ENCODE measurements at regions not wholly inside any gene's neighbourhood (a gene's known extent, or its start where the extent isn't known, plus 50 kb on each side); places are given as distances from the start of the nearest gene placed in this dataset.
"Not testable (repeated sequence)": the region's sequence is repeated elsewhere in the genome, so short reads cannot be mapped to it uniquely, and the experiment has no call there.

DNA sequence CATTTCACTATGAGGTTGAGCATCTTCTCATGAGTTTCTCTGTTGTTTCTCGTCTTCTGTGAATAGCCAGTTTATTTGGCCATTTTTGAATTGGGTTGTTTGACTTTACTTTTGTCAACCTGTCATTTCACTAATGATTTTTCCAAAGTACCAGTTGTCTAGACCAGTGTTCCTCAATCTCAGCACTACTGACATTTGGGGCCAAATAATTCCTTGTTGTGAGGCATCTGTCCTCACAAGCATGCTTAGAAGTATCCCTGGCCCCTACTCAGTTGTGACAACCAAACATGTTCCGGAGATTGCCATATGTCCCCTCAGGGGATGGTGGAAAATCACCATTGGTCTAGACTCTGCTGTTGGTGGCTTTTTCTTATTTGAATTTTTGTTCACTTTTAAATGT is 87.7 kb upstream of the GNAZ start:
- TF ChIP-seq Cebpa-rat (IDR thresholded peaks at IDR 0.05) = no peak
- H3K4me1 ChIP-seq = no peaks in the 10 kb centered on the region
- no peak overlapping the region for H3K4me2 ChIP-seq
- H3K9ac ChIP-seq = no peak overlapping the region
- peaks cover 0 to 6% (median 0%) of the 10 kb centered on the region in 11 experiments; a peak in 2 of 22 replicates for H3K36me3 ChIP-seq
- no peaks in the 10 kb centered on the region for H4K20me1 ChIP-seq
- no peak overlapping the region for H3K4me3 ChIP-seq
- peaks cover 24 to 42% (median 39%) of the 10 kb centered on the region in 11 experiments for H3K9me3 ChIP-seq (replicated peaks in 1 of 11)
- H3K27ac ChIP-seq = no peak overlapping the region
- H3K27me3 ChIP-seq = no peaks in the 10 kb centered on the region

DNA sequence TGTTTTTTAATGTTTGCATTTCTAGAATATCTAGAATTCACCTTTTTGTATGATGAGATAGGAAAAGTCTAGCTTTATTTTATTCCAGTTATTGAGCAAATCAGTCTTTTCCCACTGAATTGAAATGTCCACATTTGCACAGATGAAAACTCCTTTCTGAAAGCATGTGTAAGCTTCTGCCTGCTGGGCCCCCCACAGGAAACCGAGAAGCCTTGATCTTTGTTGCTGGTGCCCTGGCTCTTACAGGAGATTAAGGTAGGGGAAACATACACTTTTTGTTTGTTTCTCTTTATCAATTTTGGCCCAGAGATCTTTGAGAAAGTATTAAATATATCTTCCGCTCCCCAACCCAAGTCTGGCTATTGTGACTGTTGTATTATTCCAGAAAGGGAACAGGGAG is 87.2 kb upstream of the GNAZ start:
- H3K4me1 ChIP-seq = no peaks in the 10 kb centered on the region
- no peak for TF ChIP-seq Cebpa-rat (IDR thresholded peaks at IDR 0.05)
- no peak overlapping the region for H3K9ac ChIP-seq
- no peaks in the 10 kb centered on the region for H4K20me1 ChIP-seq
- no peak overlapping the region for H3K4me3 ChIP-seq
- no peaks in the 10 kb centered on the region for H3K27me3 ChIP-seq
- no peak overlapping the region for H3K4me2 ChIP-seq
- peaks cover 24 to 42% (median 39%) of the 10 kb centered on the region in 11 experiments for H3K9me3 ChIP-seq (replicated peaks in 1 of 11)
- peaks cover 0 to 6% (median 0%) of the 10 kb centered on the region in 11 experiments; a peak in 2 of 22 replicates for H3K36me3 ChIP-seq
- H3K27ac ChIP-seq = no peak overlapping the region

DNA sequence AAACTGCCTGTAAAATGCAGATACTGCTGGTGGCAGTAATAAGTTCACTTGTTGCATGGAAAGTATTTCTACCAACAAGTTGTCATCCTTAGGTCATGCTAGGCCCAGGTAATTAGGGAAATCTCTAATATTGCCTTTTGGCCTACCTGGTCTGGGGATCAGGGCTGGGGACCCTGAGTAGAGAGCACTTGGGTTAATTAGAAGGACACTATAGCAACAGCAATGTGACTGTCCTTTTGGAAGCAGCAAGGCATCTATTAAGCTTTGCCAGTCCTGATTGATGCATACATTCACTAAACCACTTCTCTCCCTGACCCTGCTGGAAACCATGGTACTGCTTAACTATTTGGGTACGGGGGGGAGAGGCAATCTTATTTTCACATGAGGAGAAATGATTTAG is 86.5 kb upstream of the GNAZ start:
- no peak for TF ChIP-seq Cebpa-rat (IDR thresholded peaks at IDR 0.05)

DNA sequence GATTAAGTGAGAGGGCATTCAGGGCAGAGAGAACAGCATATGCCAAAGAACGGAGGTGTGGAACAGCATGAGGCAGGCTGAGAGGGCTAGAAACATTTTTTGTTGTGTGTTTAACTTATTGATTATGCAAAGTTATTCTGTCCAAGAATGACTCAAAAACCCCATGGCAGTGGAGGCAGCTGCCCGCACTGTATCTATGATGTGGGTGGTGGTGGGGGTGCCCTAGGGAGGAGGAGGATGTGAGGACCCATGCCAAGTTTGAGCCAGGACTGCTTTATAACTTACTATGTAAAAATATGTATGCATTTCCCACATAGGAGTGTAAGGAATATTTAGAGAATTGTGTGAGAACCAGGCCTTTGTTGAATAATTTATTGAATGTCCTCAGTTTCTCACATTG is 85.4 kb upstream of the GNAZ start:
- no peak overlapping the region for H3K27ac ChIP-seq
- H3K36me3 ChIP-seq = peaks cover 0 to 6% (median 0%) of the 10 kb centered on the region in 11 experiments; a peak in 2 of 22 replicates
- H3K9me3 ChIP-seq (replicated peaks in 1 of 11) = peaks cover 24 to 41% (median 35%) of the 10 kb centered on the region in 11 experiments
- H3K9ac ChIP-seq = no peak overlapping the region
- H4K20me1 ChIP-seq = no peaks in the 10 kb centered on the region
- no peak overlapping the region for H3K4me2 ChIP-seq
- no peak overlapping the region for H3K4me3 ChIP-seq
- H3K27me3 ChIP-seq = no peaks in the 10 kb centered on the region
- TF ChIP-seq Cebpa-rat (IDR thresholded peaks at IDR 0.05) = no peak
- H3K4me1 ChIP-seq = no peaks in the 10 kb centered on the region

More for the DNA sequence above, 86.5 kb upstream of the GNAZ start:
- Histone ChIP-seq H3K9me3 (replicated peaks in 1 of 11) (peaks cover 24 to 42% (median 39%) of the 10 kb centered on the region in 11 experiments), H3K9ac (no peak overlapping the region), H3K4me3 (no peak overlapping the region), H3K4me1 (no peaks in the 10 kb centered on the region), H3K4me2 (no peak overlapping the region), H3K27me3 (no peaks in the 10 kb centered on the region), H3K36me3 (peaks cover 0 to 6% (median 0%) of the 10 kb centered on the region in 11 experiments; a peak in 2 of 22 replicates), H3K27ac (no peak overlapping the region), H4K20me1 (no peaks in the 10 kb centered on the region)

DNA sequence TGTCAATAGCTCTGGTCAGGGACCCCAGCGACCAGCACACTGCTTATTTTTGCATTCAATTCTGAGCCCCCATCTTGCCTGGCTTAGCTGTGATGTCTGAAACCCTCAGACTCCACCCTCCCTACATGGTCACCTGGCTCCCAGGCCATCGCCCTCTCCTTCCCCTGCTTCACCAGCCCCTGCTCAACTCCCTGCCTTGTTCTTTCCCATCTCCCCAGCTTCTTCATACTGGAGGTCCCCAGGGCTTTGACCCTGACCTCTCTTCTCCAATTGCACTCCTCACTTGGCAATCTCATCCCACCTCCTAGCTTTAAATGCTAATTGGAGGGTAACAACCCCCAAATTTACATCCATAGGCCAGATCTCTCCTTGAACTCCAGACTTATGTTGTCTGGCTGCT is 84.3 kb upstream of the GNAZ start:
- Histone ChIP-seq H4K20me1 (no peaks in the 10 kb centered on the region), H3K4me3 (no peak overlapping the region), H3K36me3 (peaks cover 0 to 5% (median 0%) of the 10 kb centered on the region in 11 experiments; a peak in 2 of 22 replicates), H3K27ac (no peak overlapping the region), H3K4me1 (no peaks in the 10 kb centered on the region), H3K4me2 (no peak overlapping the region), H3K9me3 (replicated peaks in 1 of 11) (peaks cover 18 to 35% (median 28%) of the 10 kb centered on the region in 11 experiments), H3K9ac (no peak overlapping the region), H3K27me3 (no peaks in the 10 kb centered on the region)
- TF ChIP-seq Cebpa-rat (IDR thresholded peaks at IDR 0.05) = no peak

DNA sequence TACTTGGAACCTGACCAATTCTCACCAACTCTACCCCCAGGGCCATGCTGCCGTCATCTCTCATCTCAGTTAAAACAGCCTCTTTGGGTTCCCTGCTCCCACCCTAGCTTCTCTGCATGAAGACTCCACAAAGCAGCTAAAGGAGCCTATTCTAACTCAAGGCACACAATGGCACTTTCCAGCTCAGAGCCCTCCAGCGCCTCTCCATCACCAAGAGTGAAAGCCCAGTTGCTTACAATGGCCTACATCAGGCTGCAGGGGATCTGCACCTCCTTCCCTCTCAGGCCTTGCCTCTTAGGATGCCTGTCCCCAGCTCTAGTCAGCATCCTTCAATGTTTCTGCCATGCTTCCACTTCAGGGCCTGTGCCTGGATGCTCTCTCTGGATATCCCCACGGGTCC is 83.7 kb upstream of the GNAZ start:
- H3K27me3 ChIP-seq = no peaks in the 10 kb centered on the region
- no peak for TF ChIP-seq Cebpa-rat (IDR thresholded peaks at IDR 0.05)
- peaks cover 12 to 29% (median 22%) of the 10 kb centered on the region in 11 experiments for H3K9me3 ChIP-seq (replicated peaks in 1 of 11)
- H4K20me1 ChIP-seq = no peaks in the 10 kb centered on the region
- H3K4me2 ChIP-seq = no peak overlapping the region
- H3K36me3 ChIP-seq = peaks cover 0 to 5% (median 0%) of the 10 kb centered on the region in 11 experiments; a peak in 1 of 22 replicates
- H3K9ac ChIP-seq = no peak overlapping the region
- H3K27ac ChIP-seq = no peak overlapping the region
- H3K4me3 ChIP-seq = no peak overlapping the region
- H3K4me1 ChIP-seq = no peaks in the 10 kb centered on the region

DNA sequence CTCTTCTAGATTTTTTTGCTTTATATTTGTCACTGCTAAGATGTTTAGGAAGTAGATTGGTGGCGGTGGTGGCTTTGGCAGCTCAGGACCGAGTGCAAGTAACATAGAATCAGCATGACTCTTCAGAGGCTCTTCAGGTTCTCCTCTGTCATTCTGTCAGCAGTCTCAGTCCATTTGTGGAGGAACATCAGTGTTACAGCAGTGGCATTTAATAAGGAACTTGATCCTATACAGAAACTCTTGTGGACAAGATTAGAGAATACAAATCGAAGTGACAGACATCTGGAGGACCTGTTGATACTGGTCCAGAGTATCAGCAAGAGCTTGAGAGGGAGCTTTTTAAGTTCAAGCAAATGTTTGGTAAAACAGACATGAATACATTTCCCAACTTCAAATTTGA is 82.2 kb upstream of the GNAZ start:
- no peaks in the 10 kb centered on the region for H4K20me1 ChIP-seq
- no peaks in the 10 kb centered on the region for H3K4me1 ChIP-seq
- no peak for TF ChIP-seq Cebpa-rat (IDR thresholded peaks at IDR 0.05)
- H3K27ac ChIP-seq = no peak overlapping the region
- H3K9ac ChIP-seq = no peak overlapping the region
- no peak overlapping the region for H3K4me2 ChIP-seq
- no peaks in the 10 kb centered on the region for H3K27me3 ChIP-seq
- no peaks in the 10 kb centered on the region for H3K36me3 ChIP-seq
- H3K9me3 ChIP-seq (replicated peaks in 1 of 11) = peaks cover 0 to 16% (median 8%) of the 10 kb centered on the region in 11 experiments; a peak in 12 of 22 replicates
- H3K4me3 ChIP-seq = no peak overlapping the region

DNA sequence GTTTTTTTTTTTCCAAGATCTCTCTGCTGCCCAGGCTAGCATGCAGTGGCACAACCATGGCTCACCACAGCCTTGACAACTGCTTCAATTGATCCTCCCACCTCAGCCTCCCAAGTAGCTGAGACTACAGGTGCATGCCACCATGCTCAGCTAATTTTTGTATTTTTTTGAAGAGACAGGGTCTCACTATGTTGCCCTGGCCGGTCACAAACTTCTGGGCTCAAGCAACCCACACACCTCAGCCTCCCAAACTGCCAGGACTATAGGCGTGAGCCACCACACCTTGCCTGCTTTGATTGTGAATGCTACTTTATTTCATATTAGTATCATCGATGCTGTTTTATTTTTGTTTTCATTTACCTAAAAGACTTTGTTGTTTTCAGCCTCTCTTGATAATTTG is 81.5 kb upstream of the GNAZ start:
- H4K20me1 ChIP-seq = no peaks in the 10 kb centered on the region

DNA sequence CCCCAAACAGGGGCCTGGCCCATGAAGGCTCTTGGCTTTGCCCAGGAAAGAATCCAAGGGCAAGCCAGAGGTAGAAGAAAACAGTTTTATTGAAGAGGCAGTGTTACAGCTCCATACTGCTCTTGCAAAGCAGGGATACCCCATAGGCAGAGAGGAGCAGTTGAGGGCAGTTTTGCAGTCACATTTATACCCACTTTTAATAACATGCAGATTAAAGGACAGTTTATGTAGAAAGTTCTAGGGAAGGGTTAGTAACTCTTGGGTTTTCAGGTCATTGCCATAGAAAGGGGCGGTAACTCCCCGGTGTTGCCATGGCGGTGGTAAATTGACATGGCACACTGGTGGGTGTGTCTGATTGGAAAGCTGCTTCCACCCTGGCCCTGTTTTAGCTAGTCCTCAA is 80.5 kb upstream of the GNAZ start:
- TF ChIP-seq Cebpa-rat (IDR thresholded peaks at IDR 0.05) = no peak
- no peaks in the 10 kb centered on the region for H3K36me3 ChIP-seq
- H3K4me3 ChIP-seq = no peak overlapping the region
- no peak overlapping the region for H3K9ac ChIP-seq
- H3K9me3 ChIP-seq (replicated peaks in 1 of 11) = peaks cover 0 to under 1% (median 0%) of the 10 kb centered on the region in 11 experiments; a peak in 1 of 22 replicates
- no peaks in the 10 kb centered on the region for H3K4me1 ChIP-seq
- H3K27ac ChIP-seq = no peak overlapping the region
- H3K27me3 ChIP-seq = no peaks in the 10 kb centered on the region
- H4K20me1 ChIP-seq = no peaks in the 10 kb centered on the region
- no peak overlapping the region for H3K4me2 ChIP-seq

More for the DNA sequence above, 81.5 kb upstream of the GNAZ start:
- TF ChIP-seq Cebpa-rat (IDR thresholded peaks at IDR 0.05) = no peak
- Histone ChIP-seq H3K9me3 (replicated peaks in 1 of 11) (peaks cover 0 to 11% (median 2%) of the 10 kb centered on the region in 11 experiments; a peak in 5 of 22 replicates), H3K9ac (no peak overlapping the region), H3K4me3 (no peak overlapping the region), H3K36me3 (no peaks in the 10 kb centered on the region), H3K27me3 (no peaks in the 10 kb centered on the region), H3K4me1 (no peaks in the 10 kb centered on the region), H3K27ac (no peak overlapping the region), H3K4me2 (no peak overlapping the region)

DNA sequence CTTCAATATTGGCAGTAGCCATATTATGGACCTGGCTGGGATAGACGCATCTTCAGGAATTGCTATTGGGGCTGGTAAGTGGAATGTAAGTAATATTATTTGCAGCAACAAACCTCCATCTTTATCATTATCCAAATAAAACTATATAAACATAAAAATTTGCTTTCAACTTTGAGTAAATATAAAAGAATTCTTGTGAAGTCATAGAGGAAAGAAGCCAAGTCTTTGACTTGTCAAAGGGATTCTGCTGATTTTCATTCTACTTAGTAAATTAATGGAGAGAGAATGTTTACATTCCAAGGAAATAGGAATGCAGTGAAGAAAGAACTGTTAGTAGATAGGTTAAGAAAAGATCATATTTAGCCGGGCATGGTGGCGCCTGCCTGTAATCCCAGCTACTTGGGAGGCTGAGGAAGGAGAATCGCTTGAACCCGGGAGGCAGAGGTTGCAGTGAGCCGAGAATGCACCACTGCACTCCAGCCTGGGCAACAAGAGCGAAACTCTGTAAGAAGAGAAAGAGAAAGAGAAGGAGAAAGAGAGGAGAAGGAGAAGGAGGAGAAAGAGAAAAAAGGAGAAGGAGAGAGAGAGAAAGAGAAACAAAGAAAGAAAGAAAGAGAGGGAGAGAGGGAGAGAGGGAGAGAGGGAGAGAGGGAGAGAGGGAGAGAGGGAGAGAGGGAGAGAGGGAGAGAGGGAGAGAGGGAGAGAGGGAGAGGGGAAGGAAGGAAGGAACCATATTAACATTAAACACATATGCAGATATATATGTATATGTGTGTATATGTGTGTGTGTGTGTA is 79.4 kb upstream of the GNAZ start:
- not testable (repeated sequence) for H3K9ac ChIP-seq; H3K4me2 ChIP-seq; H3K27me3 ChIP-seq; H4K20me1 ChIP-seq; H3K36me3 ChIP-seq; H3K9me3 ChIP-seq (replicated peaks in 1 of 11); H3K4me1 ChIP-seq; H3K4me3 ChIP-seq; H3K27ac ChIP-seq

Data from BLaER1 treated with 17β-estradiol and CSF1 and Interleukin-3, amounts not matched to agents 10 nM and 100 nM (cell line).